ENCODE measurements at regions not wholly inside any gene's neighbourhood (a gene's known extent, or its start where the extent isn't known, plus 50 kb on each side); places are given as distances from the start of the nearest gene placed in this dataset.

- intact Hi-C loops (cut with micrococcal nuclease) (no loop called here), dilution Hi-C loops (cut with MboI; ENCODE audit: extremely low pct_ligation_motif_present, low sequenced_read_pairs) (no loop called here)
- no peaks in the 10 kb centered on the region for H3K9me3 ChIP-seq (replicated peaks; ENCODE audit: control insufficient read depth, insufficient read depth, low read length)
- no peak overlapping the region for H3K4me3 ChIP-seq (replicated peaks in 1 of 3; ENCODE audit: insufficient read depth in 1 of 3, low read depth in 1 of 3, low read length in 3 of 3)
- no peaks in the 10 kb centered on the region for H3K36me3 ChIP-seq (ENCODE audit: control insufficient read depth in 2 of 2, extremely low read depth in 1 of 2, insufficient read depth in 2 of 2, low read length in 2 of 2)
- TF ChIP-seq MAX (IDR thresholded peaks at IDR 0.05; ENCODE audit: insufficient read depth, insufficient read length) (no peak), FOS (IDR thresholded peaks at IDR 0.05; ENCODE audit: borderline replicate concordance, insufficient read depth, low read length) (no peak), MYC (IDR thresholded peaks at IDR 0.05; ENCODE audit: low read depth, low read length) (no peak), POLR2AphosphoS5 (IDR thresholded peaks at IDR 0.05; ENCODE audit: insufficient read depth, low read depth, low read length) (no peak), EZH2 (IDR thresholded peaks at IDR 0.05; ENCODE audit: borderline replicate concordance, low read depth, low read length, severe bottlenecking) (no peak), JUN (IDR thresholded peaks at IDR 0.05; ENCODE audit: borderline replicate concordance, insufficient read depth, insufficient read length, low read depth) (no peak), POLR2A (IDR thresholded peaks at IDR 0.05; ENCODE audit: low read depth, low read length) (no peak)
- TF ChIP-seq, protein P1, sequence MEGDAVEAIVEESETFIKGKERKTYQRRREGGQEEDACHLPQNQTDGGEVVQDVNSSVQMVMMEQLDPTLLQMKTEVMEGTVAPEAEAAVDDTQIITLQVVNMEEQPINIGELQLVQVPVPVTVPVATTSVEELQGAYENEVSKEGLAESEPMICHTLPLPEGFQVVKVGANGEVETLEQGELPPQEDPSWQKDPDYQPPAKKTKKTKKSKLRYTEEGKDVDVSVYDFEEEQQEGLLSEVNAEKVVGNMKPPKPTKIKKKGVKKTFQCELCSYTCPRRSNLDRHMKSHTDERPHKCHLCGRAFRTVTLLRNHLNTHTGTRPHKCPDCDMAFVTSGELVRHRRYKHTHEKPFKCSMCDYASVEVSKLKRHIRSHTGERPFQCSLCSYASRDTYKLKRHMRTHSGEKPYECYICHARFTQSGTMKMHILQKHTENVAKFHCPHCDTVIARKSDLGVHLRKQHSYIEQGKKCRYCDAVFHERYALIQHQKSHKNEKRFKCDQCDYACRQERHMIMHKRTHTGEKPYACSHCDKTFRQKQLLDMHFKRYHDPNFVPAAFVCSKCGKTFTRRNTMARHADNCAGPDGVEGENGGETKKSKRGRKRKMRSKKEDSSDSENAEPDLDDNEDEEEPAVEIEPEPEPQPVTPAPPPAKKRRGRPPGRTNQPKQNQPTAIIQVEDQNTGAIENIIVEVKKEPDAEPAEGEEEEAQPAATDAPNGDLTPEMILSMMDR (IDR thresholded peaks at IDR 0.05; ENCODE audit: extremely low read depth in 1 of 2, insufficient read depth in 1 of 2, low read depth in 1 of 2, low read length in 2 of 2), result no peak
- no peaks in the 10 kb centered on the region for H3K79me2 ChIP-seq (ENCODE audit: control insufficient read depth, insufficient read depth, low read length)
- peaks cover under 1% of the 10 kb centered on the region for H3K4me1 ChIP-seq (ENCODE audit: control insufficient read depth, extremely low read depth, insufficient read depth, low read length)
- no peak for DNase-seq (ENCODE audit: low read depth, low spot score)
- BruUV-seq (replicated peaks), result no TSS peak
- no peaks in the 10 kb centered on the region for H3K27me3 ChIP-seq (ENCODE audit: control insufficient read depth in 2 of 2, insufficient read depth in 2 of 2, low read length in 2 of 2)
- FAIRE-seq, result no peak
- CTCF ChIA-PET, result interaction anchor here (0.5 to 0.8 kb wide), 2 partner anchors 63 to 163 kb away, joined by 3 to 5 read pairs; no protein-coding TSS in a partner anchor
- no peak overlapping the region for H2AFZ ChIP-seq (ENCODE audit: low read depth, low read length)
- H3K9me1 ChIP-seq (replicated peaks; ENCODE audit: control insufficient read depth, extremely low read depth, insufficient read depth, low read length), result no peaks in the 10 kb centered on the region
- H3K27ac ChIP-seq (ENCODE audit: insufficient read depth, low read depth, low read length), result no peak overlapping the region
- no peak overlapping the region for H3K9ac ChIP-seq (replicated peaks; ENCODE audit: extremely low read depth, insufficient read depth, low read length)
- POLR2A ChIA-PET, result no interaction called here
- H4K20me1 ChIP-seq (replicated peaks; ENCODE audit: control insufficient read depth, extremely low read depth, insufficient read depth, low read length), result no peaks in the 10 kb centered on the region
- no peak overlapping the region for H3K4me2 ChIP-seq (ENCODE audit: insufficient read depth, low read length)
Observed at GRCh38 chr6:113695516-113695915, 161.6 kb upstream of the MARCKS start.

Data from endothelial cell of umbilical vein (primary cell).